ENCODE measurements at regions not wholly inside any gene's neighbourhood (a gene's known extent, or its start where the extent isn't known, plus 50 kb on each side); places are given as distances from the start of the nearest gene placed in this dataset.

GRCh38 chr2:104321116-104321795 is 532.7 kb upstream of the POU3F3 start (continued):
- TF ChIP-seq ZBTB2 (CRISPR knock-in tag; IDR thresholded peaks at IDR 0.05; ENCODE audit: low read depth) = no peak

GRCh38 chr2:104321796-104322349 is 532.0 kb upstream of the POU3F3 start:
- Histone ChIP-seq H3K27ac (ENCODE audit: extremely low read length, insufficient read depth, low read length) (no peak overlapping the region), H3K79me2 (ENCODE audit: insufficient read depth, low read length) (no peaks in the 10 kb centered on the region), H3K9me3 (ENCODE audit: low read length) (no peaks in the 10 kb centered on the region), H2AFZ (ENCODE audit: low read length) (no peak overlapping the region), H3K9ac (ENCODE audit: insufficient read depth, low read depth, low read length) (no peak overlapping the region), H3K4me1 (ENCODE audit: insufficient read depth, low read length) (no peaks in the 10 kb centered on the region), H3K4me2 (ENCODE audit: low read depth, low read length) (no peak overlapping the region), H3K4me3 (replicated peaks in 1 of 3; ENCODE audit: insufficient read depth in 1 of 3, low read depth in 2 of 3, low read length in 3 of 3) (no peak overlapping the region), H4K20me1 (ENCODE audit: insufficient read depth, low read length) (no peaks in the 10 kb centered on the region), H3K36me3 (replicated peaks in 1 of 2; ENCODE audit: control insufficient read depth in 1 of 2, insufficient read depth in 2 of 2, low read length in 2 of 2) (no peaks in the 10 kb centered on the region), H3K27me3 (ENCODE audit: control insufficient read depth in 1 of 2, insufficient read depth in 2 of 2, low read length in 2 of 2) (peaks cover 0 to 13% of the 10 kb centered on the region in 2 experiments; a peak in 2 of 5 replicates)
- intact Hi-C loops (cut with micrococcal nuclease; ENCODE audit: unreplicated experiment) (no loop called here), in situ Hi-C loops (cut with HindIII; ENCODE audit: extremely low pct_ligation_motif_present, low pct_unique_long_range_greater_than_20kb) (no loop called here)
- WGBS (ENCODE audit: low lambda C conversion rate) = 25% methylated on average over 8 of the region's 8 CpGs
- BruUV-seq (replicated peaks) = no TSS peak
- TF ChIP-seq IKZF1 (IDR thresholded peaks at IDR 0.05) (no peak), ZNF775 (CRISPR knock-in tag; IDR thresholded peaks at IDR 0.05; ENCODE audit: borderline replicate concordance) (no peak), EZH2 (conservative IDR thresholded peaks at IDR 0.05; ENCODE audit: low read depth, low read length) (0 out of 2 replicates have a peak, but pooled peaks have one; percentile 69)
- CTCF ChIA-PET (ENCODE audit: low intra/inter-chr PET ratio, low total read pairs) = no interaction called here
- ATAC-seq = no peak
- no peak for FAIRE-seq
- no peak for DNase-seq (ENCODE audit: low spot score)
- POLR2A ChIA-PET = no interaction called here

- ATAC-seq (no peak), DNase-seq (ENCODE audit: low spot score) (no peak), FAIRE-seq (no peak)
- ChIA-PET POLR2A (no interaction called here), CTCF (ENCODE audit: low intra/inter-chr PET ratio, low total read pairs) (no interaction called here)
- no peaks in the 10 kb centered on the region for H3K4me1 ChIP-seq (ENCODE audit: insufficient read depth, low read length)
- H3K4me2 ChIP-seq (ENCODE audit: low read depth, low read length) = no peak overlapping the region
- H3K79me2 ChIP-seq (ENCODE audit: insufficient read depth, low read length) = no peaks in the 10 kb centered on the region
- intact Hi-C loops (cut with micrococcal nuclease; ENCODE audit: unreplicated experiment) = no loop called here
- H3K9me3 ChIP-seq (ENCODE audit: low read length) = no peaks in the 10 kb centered on the region; the same call in 1 of the 2 replicates
- no TSS peak for BruUV-seq (replicated peaks)
- H3K27me3 ChIP-seq (ENCODE audit: control insufficient read depth in 1 of 2, insufficient read depth in 2 of 2, low read length in 2 of 2) = no peaks in the 10 kb centered on the region
- H2AFZ ChIP-seq (ENCODE audit: low read length) = no peak overlapping the region
- H3K9ac ChIP-seq (ENCODE audit: insufficient read depth, low read depth, low read length) = no peak overlapping the region
- H3K36me3 ChIP-seq (replicated peaks in 1 of 2; ENCODE audit: control insufficient read depth in 1 of 2, insufficient read depth in 2 of 2, low read length in 2 of 2) = no peaks in the 10 kb centered on the region
- H3K4me3 ChIP-seq (replicated peaks in 1 of 3; ENCODE audit: insufficient read depth in 1 of 3, low read depth in 2 of 3, low read length in 3 of 3) = no peak overlapping the region
- no peak overlapping the region for H3K27ac ChIP-seq (ENCODE audit: extremely low read length, insufficient read depth, low read length)
- in situ Hi-C loops (cut with HindIII; ENCODE audit: extremely low pct_ligation_motif_present, low pct_unique_long_range_greater_than_20kb) = no loop called here
- no peaks in the 10 kb centered on the region for H4K20me1 ChIP-seq (ENCODE audit: insufficient read depth, low read length)
- WGBS (ENCODE audit: low lambda C conversion rate) = 8% methylated on average over 3 of the region's 3 CpGs
- TF ChIP-seq CREB1 (IDR thresholded peaks at IDR 0.05) = peak; percentile 98
- no peak for TF ChIP-seq CREB1 (CRISPR knock-in tag; IDR thresholded peaks at IDR 0.05)
- no peak for TF ChIP-seq ZBTB3 (CRISPR knock-in tag; IDR thresholded peaks at IDR 0.05; ENCODE audit: borderline replicate concordance, low read depth)
- TF ChIP-seq UBTF (CRISPR knock-in tag; IDR thresholded peaks at IDR 0.05) = no peak
- TF ChIP-seq ATF7 (IDR thresholded peaks at IDR 0.05) = peak; percentile 97
- no peak for TF ChIP-seq ATF7 (CRISPR knock-in tag; IDR thresholded peaks at IDR 0.05)
- no peak for TF ChIP-seq STAT5B (CRISPR knock-in tag; IDR thresholded peaks at IDR 0.05)
- no peak for TF ChIP-seq ZNF674 (CRISPR knock-in tag; IDR thresholded peaks at IDR 0.05; ENCODE audit: low read depth)
- TF ChIP-seq RXRB (CRISPR knock-in tag; IDR thresholded peaks at IDR 0.05; ENCODE audit: borderline replicate concordance) = no peak
- no peak for TF ChIP-seq XRCC5 (optimal IDR thresholded peaks at IDR 0.05; ENCODE audit: low read length)
These were observed 521.2 kb upstream of the POU3F3 start for GRCh38 chr2:104332731-104333130.

All from HepG2 (cell line).